Spleen (tissue), 11 donors: ENCODE measurements at regions not wholly inside any gene's neighbourhood (a gene's known extent, or its start where the extent isn't known, plus 50 kb on each side); places are given as distances from the start of the nearest gene placed in this dataset.

Source experiments
- DNase-seq: peaks from one replicate; pipeline ENCODE4 v3.0.0-alpha.2; 2020
- H3K27ac ChIP-seq, 8 donors: fragments of 200-600 bp; sonication (generic) in 7 of 8; 1 replicate in 4 of 8; 2 replicates in 4 of 8; pipeline versions ENCODE4 v1.5.0 to v1.8.0; 2016 to 2021; ENCODE audit warnings: inconsistent platforms in 4 of 8, mild to moderate bottlenecking in 4 of 8, moderate library complexity in 1 of 8
- H3K27me3 ChIP-seq, 7 donors: fragments of 200-600 bp; sonication (generic) in 6 of 7; replicated peaks in 1 of 7; 1 replicate in 4 of 7; 2 replicates in 3 of 7; pipeline versions ENCODE4 v1.5.0 to v1.8.0; 2016 to 2021; ENCODE audit warnings: inconsistent platforms in 3 of 7, mild to moderate bottlenecking in 1 of 7
- H3K36me3 ChIP-seq, 6 donors: fragments of 200-600 bp; sonication (generic) in 5 of 6; 1 replicate in 4 of 6; 2 replicates in 2 of 6; pipeline versions ENCODE4 v1.5.0 to v1.8.0; 2016 to 2021; ENCODE audit warnings: inconsistent platforms in 2 of 6
- H3K4me1 ChIP-seq, 6 donors: fragments of 200-600 bp; sonication (generic) in 5 of 6; 1 replicate in 3 of 6; 2 replicates in 3 of 6; pipeline versions ENCODE4 v1.5.0 to v1.8.0; 2016 to 2021; ENCODE audit warnings: inconsistent platforms in 3 of 6
- H3K4me3 ChIP-seq, 8 donors: fragments of 200-600 bp; sonication (generic) in 7 of 8; 1 replicate in 4 of 8; 2 replicates in 4 of 8; pipeline versions ENCODE4 v1.5.0 to v1.8.0; 2016 to 2021; ENCODE audit warnings: inconsistent platforms in 4 of 8, mild to moderate bottlenecking in 4 of 8, moderate library complexity in 2 of 8
- H3K9me3 ChIP-seq, 8 donors: fragments of 200-600 bp; sonication (generic) in 7 of 8; 1 replicate in 4 of 8; 2 replicates in 4 of 8; pipeline versions ENCODE4 v1.5.0 to v1.8.0; 2016 to 2021; ENCODE audit warnings: inconsistent platforms in 4 of 8
- CTCF ChIP-seq, 11 experiments: fragments of 200-600 bp in 7 of 11; fragments of 450-650 bp in 4 of 11; sonication (generic) in 4 of 11; IDR thresholded peaks in 8 of 11; conservative IDR thresholded peaks in 3 of 11; 1 replicate in 7 of 11; 2 replicates in 4 of 11; pipeline versions ENCODE4 v1.4.0 to v1.8.0; 2016 to 2021; ENCODE audit warnings: antibody characterized with exemption in 11 of 11, inconsistent platforms in 4 of 11, mild to moderate bottlenecking in 1 of 11
- POLR2A ChIP-seq, 3 donors: fragments of 450-650 bp; IDR thresholded peaks; one replicate each; pipeline ENCODE4 v1.5.1; 2017; ENCODE audit warnings: antibody characterized with exemption in 3 of 3, mild to moderate bottlenecking in 1 of 3
- POLR2AphosphoS5 ChIP-seq, 3 donors: sonication (generic); formaldehyde crosslinking; IDR thresholded peaks; one replicate each; pipeline ENCODE4 v1.5.1; 2017; ENCODE audit warnings: antibody characterized with exemption in 3 of 3
- WGBS, 5 donors: extraction: QIAGEN DNeasy Blood & Tissue Kit in 3 of 5; methylation state at CpG; one replicate each; pipeline versions ENCODE4 v1.1.5 to v1.1.7; 2013 to 2018; 5-methylcytosine and 5-hydroxymethylcytosine counted together
- intact Hi-C: fragments of 100-400 bp; cut with DNase I; formaldehyde crosslinking; loops from one replicate; pipeline ENCODE4 v1.15.0; 2023; ENCODE audit warnings: low total_unique reads
- donor health status: healthy with polysubstance abuse.
- donor health status: DM: no; HTN: no; CAD: no; lungs with moderate emphysema.
- donor health status: DM: no; HTN: no; CAD: no.
- donor health status: Bipolar disorder and iron deficiency.
- donor health status: healthy.
- donor health status: DM: no; HTN: no; CAD: no.
- donor health status: DM: yes; HTN: yes; CAD: no.

- Histone ChIP-seq H3K9me3 (no peaks in the 10 kb centered on the region), H3K27me3 (no peaks in the 10 kb centered on the region), H3K4me3 (no peak overlapping the region), H3K36me3 (no peaks in the 10 kb centered on the region), H3K4me1 (no peaks in the 10 kb centered on the region), H3K27ac (no peak overlapping the region)
- no peak for DNase-seq
- 77 to 93% (median 85%) methylated on average over 15 of the region's 15 CpGs for WGBS, 5 donors
- intact Hi-C loops, result no loop called here
- TF ChIP-seq POLR2A (IDR thresholded peaks at IDR 0.05) (no peak), POLR2AphosphoS5 (IDR thresholded peaks at IDR 0.05) (no peak), CTCF (IDR thresholded peaks at IDR 0.05 in 8 of 11, conservative IDR thresholded peaks at IDR 0.05 in 3 of 11) (no peak)
These were observed 516.8 kb downstream of the PSAT1 start for GRCh38 chr9:78813602-78814180.

- Histone ChIP-seq H3K27ac (no peak overlapping the region), H3K9me3 (no peaks in the 10 kb centered on the region), H3K36me3 (no peaks in the 10 kb centered on the region), H3K27me3 (no peaks in the 10 kb centered on the region), H3K4me1 (peaks cover 0 to 6% (median 3%) of the 10 kb centered on the region in 6 donors), H3K4me3 (peak overlapping the region in 4 of 8 donors; percentile 14 to 60 (median 27))
- intact Hi-C loops, result no loop called here
- peak in 10 of 11 experiments; percentile 12 to 74 (median 64) for TF ChIP-seq CTCF (IDR thresholded peaks at IDR 0.05 in 8 of 11, conservative IDR thresholded peaks at IDR 0.05 in 3 of 11)
- no peak for TF ChIP-seq POLR2AphosphoS5 (IDR thresholded peaks at IDR 0.05)
- no peak for DNase-seq
- 38 to 53% (median 44%) methylated on average over 9 of the region's 9 CpGs for WGBS, 5 donors
These were observed 524.3 kb downstream of the PSAT1 start for GRCh38 chr9:78821126-78821822.

GRCh38 chr9:78826527-78826926 lies 529.6 kb downstream of the PSAT1 start:
- H3K27ac ChIP-seq, result no peak overlapping the region
- WGBS, 5 donors, result 76 to 90% (median 82%) methylated on average over 3 of the region's 3 CpGs
- DNase-seq, result no peak
- intact Hi-C loops, result no loop called here
- no peaks in the 10 kb centered on the region for H3K9me3 ChIP-seq
- no peaks in the 10 kb centered on the region for H3K27me3 ChIP-seq
- no peak overlapping the region for H3K4me3 ChIP-seq
- TF ChIP-seq POLR2AphosphoS5 (IDR thresholded peaks at IDR 0.05), result no peak
- TF ChIP-seq CTCF (IDR thresholded peaks at IDR 0.05 in 8 of 11, conservative IDR thresholded peaks at IDR 0.05 in 3 of 11), result no peak
- no peak for TF ChIP-seq POLR2A (IDR thresholded peaks at IDR 0.05)
- H3K4me1 ChIP-seq, result peaks cover 0 to under 1% (median 0%) of the 10 kb centered on the region in 6 donors
- no peaks in the 10 kb centered on the region for H3K36me3 ChIP-seq

GRCh38 chr9:78828521-78828920 lies 531.6 kb downstream of the PSAT1 start:
- H3K4me3 ChIP-seq, result no peak overlapping the region
- H3K27ac ChIP-seq, result no peak overlapping the region
- intact Hi-C loops, result no loop called here
- H3K36me3 ChIP-seq, result no peaks in the 10 kb centered on the region
- no peaks in the 10 kb centered on the region for H3K9me3 ChIP-seq
- DNase-seq, result no peak
- H3K4me1 ChIP-seq, result no peaks in the 10 kb centered on the region
- 84 to 96% (median 88%) methylated on average over 6 of the region's 6 CpGs for WGBS, 5 donors
- no peak for TF ChIP-seq POLR2A (IDR thresholded peaks at IDR 0.05)
- no peak for TF ChIP-seq POLR2AphosphoS5 (IDR thresholded peaks at IDR 0.05)
- TF ChIP-seq CTCF (IDR thresholded peaks at IDR 0.05 in 8 of 11, conservative IDR thresholded peaks at IDR 0.05 in 3 of 11), result no peak
- no peaks in the 10 kb centered on the region for H3K27me3 ChIP-seq
